ENCODE measurements at regions not wholly inside any gene's neighbourhood (a gene's known extent, or its start where the extent isn't known, plus 50 kb on each side); places are given as distances from the start of the nearest gene placed in this dataset.

GRCh38 chr21:35324372-35325220, 275.5 kb upstream of the RUNX1 start (continued):
- TF ChIP-seq NFYB (CRISPR knock-in tag; IDR thresholded peaks at IDR 0.05) (no peak), ZNF282 (IDR thresholded peaks at IDR 0.05; ENCODE audit: partially characterized antibody) (no peak), SKIL (CRISPR knock-in tag; IDR thresholded peaks at IDR 0.05; ENCODE audit: borderline replicate concordance) (no peak), SAP130 (CRISPR knock-in tag; IDR thresholded peaks at IDR 0.05; ENCODE audit: low read depth) (no peak), ZIK1 (CRISPR knock-in tag; IDR thresholded peaks at IDR 0.05; ENCODE audit: borderline replicate concordance, low read depth) (no peak)

GRCh38 chr21:35323947-35324346, 274.8 kb upstream of the RUNX1 start:
- H3K9ac ChIP-seq (ENCODE audit: insufficient read depth, low read depth, low read length), result no peak overlapping the region
- no peak for ATAC-seq
- in situ Hi-C loops (cut with HindIII; ENCODE audit: extremely low pct_ligation_motif_present, low pct_unique_long_range_greater_than_20kb) (no loop called here), intact Hi-C loops (cut with micrococcal nuclease; ENCODE audit: unreplicated experiment) (no loop called here)
- no peaks in the 10 kb centered on the region for H3K79me2 ChIP-seq (ENCODE audit: insufficient read depth, low read length)
- no peaks in the 10 kb centered on the region for H3K36me3 ChIP-seq (replicated peaks in 1 of 2; ENCODE audit: control insufficient read depth in 1 of 2, insufficient read depth in 2 of 2, low read length in 2 of 2)
- peaks cover 0 to 5% of the 10 kb centered on the region in 2 experiments; a peak in 1 of 5 replicates for H3K27me3 ChIP-seq (ENCODE audit: control insufficient read depth in 1 of 2, insufficient read depth in 2 of 2, low read length in 2 of 2)
- H2AFZ ChIP-seq (ENCODE audit: low read length), result no peak overlapping the region
- 15% methylated on average over 9 of the region's 9 CpGs for WGBS (ENCODE audit: low lambda C conversion rate)
- POLR2A ChIA-PET, result no interaction called here
- no peak for DNase-seq (ENCODE audit: low spot score)
- H3K4me1 ChIP-seq (ENCODE audit: insufficient read depth, low read length), result no peaks in the 10 kb centered on the region
- no peak for FAIRE-seq
- no peak for TF ChIP-seq JDP2 (CRISPR knock-in tag; IDR thresholded peaks at IDR 0.05; ENCODE audit: borderline replicate concordance)
- no peak for TF ChIP-seq HBP1 (CRISPR knock-in tag; IDR thresholded peaks at IDR 0.05; ENCODE audit: low read depth)
- no peak for TF ChIP-seq ETV6 (CRISPR knock-in tag; conservative IDR thresholded peaks at IDR 0.05)
- TF ChIP-seq MTF2 (CRISPR knock-in tag; IDR thresholded peaks at IDR 0.05; ENCODE audit: borderline replicate concordance), result no peak
- no peak for TF ChIP-seq ZNF441 (CRISPR knock-in tag; IDR thresholded peaks at IDR 0.05; ENCODE audit: borderline replicate concordance)
- no peak for TF ChIP-seq NFATC3 (CRISPR knock-in tag; IDR thresholded peaks at IDR 0.05)
- no peak for TF ChIP-seq SYNCRIP (IDR thresholded peaks at IDR 0.05; ENCODE audit: insufficient read depth, low read depth, low read length)
- TF ChIP-seq ZNF749 (CRISPR knock-in tag; IDR thresholded peaks at IDR 0.05; ENCODE audit: borderline replicate concordance), result no peak
- TF ChIP-seq RXRA (CRISPR knock-in tag; IDR thresholded peaks at IDR 0.05), result no peak
- no peak for TF ChIP-seq ZNF709 (CRISPR knock-in tag; IDR thresholded peaks at IDR 0.05)
- TF ChIP-seq NCOA1 (CRISPR knock-in tag; IDR thresholded peaks at IDR 0.05), result no peak
- TF ChIP-seq ZSCAN25 (CRISPR knock-in tag; IDR thresholded peaks at IDR 0.05), result no peak
- no peak for TF ChIP-seq ZNF432 (CRISPR knock-in tag; IDR thresholded peaks at IDR 0.05; ENCODE audit: borderline replicate concordance)
- TF ChIP-seq ZNF572 (CRISPR knock-in tag; IDR thresholded peaks at IDR 0.05), result no peak
- no peak for TF ChIP-seq GABPA (IDR thresholded peaks at IDR 0.05; ENCODE audit: low read depth, low read length)
- no peak for TF ChIP-seq GABPA (CRISPR knock-in tag; IDR thresholded peaks at IDR 0.05; ENCODE audit: low read depth)
- H3K9me3 ChIP-seq (ENCODE audit: low read length), result no peaks in the 10 kb centered on the region
- no peak overlapping the region for H3K4me2 ChIP-seq (ENCODE audit: low read depth, low read length)
- no peak overlapping the region for H3K4me3 ChIP-seq (replicated peaks in 1 of 3; ENCODE audit: insufficient read depth in 1 of 3, low read depth in 2 of 3, low read length in 3 of 3)
- no peak overlapping the region for H3K27ac ChIP-seq (ENCODE audit: extremely low read length, insufficient read depth, low read length)
- no peaks in the 10 kb centered on the region for H4K20me1 ChIP-seq (ENCODE audit: insufficient read depth, low read length)
- no TSS peak for BruUV-seq (replicated peaks)
- CTCF ChIA-PET (ENCODE audit: low intra/inter-chr PET ratio, low total read pairs), result no interaction called here

Measured in HepG2 (cell line).